OCI-LY7 (cell line): ENCODE measurements at regions not wholly inside any gene's neighbourhood (a gene's known extent, or its start where the extent isn't known, plus 50 kb on each side); places are given as distances from the start of the nearest gene placed in this dataset.

Source experiments
- BruUV-seq: library from RNA; stranded (reverse); fragments of 400-500 nt; replicated peaks from 2 replicates; lab custom pipeline; 2021; lab: Mats Ljungman, UMichigan
- CTCF ChIA-PET: fragments of 300-600 bp; sonication (Branson Sonifier 250); formaldehyde crosslinking; loops from one replicate; lab custom pipeline; 2022; ENCODE audit warnings: antibody characterized with exemption; ENCODE audit not compliant: unreplicated experiment; lab: Charles Lee
- POLR2A ChIA-PET: fragments of 300-600 bp; sonication (Branson Sonifier 250); formaldehyde crosslinking; loops from one replicate; lab custom pipeline; 2022; ENCODE audit warnings: antibody characterized with exemption; lab: Charles Lee
- DNase-seq: peaks from one replicate; pipeline ENCODE4 v3.0.0-alpha.2; 2015; ENCODE audit warnings: low spot score
- H2AFZ ChIP-seq: fragments of 200-600 bp; sonication (generic), shearing (Covaris generic); 2 replicates; pipeline ENCODE4 v1.6.1; 2014; ENCODE audit warnings: mild to moderate bottlenecking, antibody characterized with exemption, low read length, moderate library complexity
- H3K27ac ChIP-seq: fragments of 200-600 bp; sonication (generic); 2 replicates; pipeline ENCODE4 v1.5.1; 2014; ENCODE audit warnings: mixed run types, low read depth, mild to moderate bottlenecking, moderate library complexity, low read length, inconsistent platforms; ENCODE audit not compliant: poor library complexity, severe bottlenecking
- H3K36me3 ChIP-seq: fragments of 200-600 bp; sonication (generic); 2 replicates; pipeline ENCODE4 v1.6.1; 2014; ENCODE audit warnings: mild to moderate bottlenecking, antibody characterized with exemption, low read length, moderate library complexity, mixed read lengths; ENCODE audit not compliant: insufficient read depth
- H3K4me1 ChIP-seq: fragments of 200-600 bp; sonication (generic); 2 replicates; pipeline ENCODE4 v1.5.1; 2014; ENCODE audit warnings: mild to moderate bottlenecking, low read length; ENCODE audit not compliant: insufficient read depth, poor library complexity, severe bottlenecking
- H3K4me2 ChIP-seq: fragments of 200-600 bp; sonication (generic); 2 replicates; pipeline ENCODE4 v1.6.1; 2014; ENCODE audit warnings: mild to moderate bottlenecking, low read length
- H3K4me3 ChIP-seq: fragments of 200-600 bp; sonication (generic); 2 replicates; pipeline ENCODE4 v1.5.1; 2014; ENCODE audit warnings: mild to moderate bottlenecking, low read depth, low read length; ENCODE audit not compliant: poor library complexity, severe bottlenecking
- H3K79me2 ChIP-seq: fragments of 200-600 bp; sonication (generic); 2 replicates; pipeline ENCODE4 v1.6.1; 2016; ENCODE audit warnings: low read depth, mild to moderate bottlenecking, low read length, moderate library complexity, mixed read lengths; ENCODE audit not compliant: insufficient read depth
- H3K9me2 ChIP-seq: fragments of 200-600 bp; sonication (generic); 2 replicates; pipeline ENCODE4 v1.6.1; 2016; ENCODE audit warnings: mild to moderate bottlenecking, low read length, mixed read lengths; ENCODE audit not compliant: insufficient read depth
- H3K9me3 ChIP-seq: fragments of 200-600 bp; sonication (generic); 2 replicates; pipeline ENCODE4 v1.6.1; 2014; ENCODE audit warnings: mild to moderate bottlenecking, mixed run types, low read length, mixed read lengths
- H4K20me1 ChIP-seq: fragments of 200-600 bp; sonication (generic); 2 replicates; pipeline ENCODE4 v1.6.1; 2014; ENCODE audit warnings: mild to moderate bottlenecking, antibody characterized with exemption, low read length, moderate library complexity, mixed read lengths; ENCODE audit not compliant: insufficient read depth
- EZH2phosphoT487 ChIP-seq: fragments of 200-600 bp; sonication (generic); IDR thresholded peaks from 2 replicates; pipeline ENCODE4 v1.6.1; 2018; ENCODE audit warnings: low read depth, borderline replicate concordance, mild to moderate bottlenecking, mixed run types, antibody characterized with exemption, low read length, moderate library complexity, mixed read lengths
- intact Hi-C: fragments of 100-400 bp; cut with micrococcal nuclease; formaldehyde crosslinking; loops from one replicate; pipeline ENCODE4 v1.10.0; 2022; ENCODE audit not compliant: unreplicated experiment
- TF ChIP-seq, protein P1 (sequence below): fragments of 200-600 bp; sonication (generic); conservative IDR thresholded peaks from 2 replicates; pipeline ENCODE4 v1.5.1; 2014; ENCODE audit warnings: mild to moderate bottlenecking, antibody characterized with exemption, low read length, moderate library complexity, mixed read lengths

DNA sequence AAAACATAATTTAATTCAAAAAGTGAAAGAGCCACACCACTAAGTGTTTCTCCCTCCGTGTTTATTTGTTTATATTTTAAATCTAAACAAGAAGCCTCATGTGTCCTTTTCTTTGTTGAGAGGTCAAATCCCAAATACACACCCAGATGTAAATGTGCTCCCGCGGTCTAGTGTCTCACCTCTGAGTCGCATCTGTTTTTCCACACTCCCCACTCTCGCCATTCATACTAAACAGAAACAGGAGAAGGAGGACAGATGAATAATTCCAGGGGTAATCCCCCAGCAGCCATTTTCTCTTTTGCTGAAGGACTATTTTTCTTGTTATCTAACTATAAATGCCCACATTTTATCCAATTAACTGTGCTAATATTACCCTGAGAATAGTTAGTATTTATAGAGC is 361.6 kb upstream of the RIOK2 start:
- no peak overlapping the region for H3K27ac ChIP-seq
- intact Hi-C loops: no loop called here
- H3K79me2 ChIP-seq: no peaks in the 10 kb centered on the region
- no TSS peak for BruUV-seq
- CTCF ChIA-PET: no interaction called here
- H4K20me1 ChIP-seq: no peaks in the 10 kb centered on the region
- no peak overlapping the region for H3K4me3 ChIP-seq
- no peaks in the 10 kb centered on the region for H3K36me3 ChIP-seq
- H3K4me1 ChIP-seq: no peaks in the 10 kb centered on the region
- H3K9me2 ChIP-seq: no peaks in the 10 kb centered on the region
- H3K4me2 ChIP-seq: no peak overlapping the region
- POLR2A ChIA-PET: interaction anchor here (0.6 kb wide), 1 partner anchor 1819 kb away, joined by 4 read pairs; no protein-coding TSS in a partner anchor
- H3K9me3 ChIP-seq: no peaks in the 10 kb centered on the region
- no peak for DNase-seq
- no peak for TF ChIP-seq EZH2phosphoT487
- TF ChIP-seq, protein P1, sequence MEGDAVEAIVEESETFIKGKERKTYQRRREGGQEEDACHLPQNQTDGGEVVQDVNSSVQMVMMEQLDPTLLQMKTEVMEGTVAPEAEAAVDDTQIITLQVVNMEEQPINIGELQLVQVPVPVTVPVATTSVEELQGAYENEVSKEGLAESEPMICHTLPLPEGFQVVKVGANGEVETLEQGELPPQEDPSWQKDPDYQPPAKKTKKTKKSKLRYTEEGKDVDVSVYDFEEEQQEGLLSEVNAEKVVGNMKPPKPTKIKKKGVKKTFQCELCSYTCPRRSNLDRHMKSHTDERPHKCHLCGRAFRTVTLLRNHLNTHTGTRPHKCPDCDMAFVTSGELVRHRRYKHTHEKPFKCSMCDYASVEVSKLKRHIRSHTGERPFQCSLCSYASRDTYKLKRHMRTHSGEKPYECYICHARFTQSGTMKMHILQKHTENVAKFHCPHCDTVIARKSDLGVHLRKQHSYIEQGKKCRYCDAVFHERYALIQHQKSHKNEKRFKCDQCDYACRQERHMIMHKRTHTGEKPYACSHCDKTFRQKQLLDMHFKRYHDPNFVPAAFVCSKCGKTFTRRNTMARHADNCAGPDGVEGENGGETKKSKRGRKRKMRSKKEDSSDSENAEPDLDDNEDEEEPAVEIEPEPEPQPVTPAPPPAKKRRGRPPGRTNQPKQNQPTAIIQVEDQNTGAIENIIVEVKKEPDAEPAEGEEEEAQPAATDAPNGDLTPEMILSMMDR: no peak
- no peak overlapping the region for H2AFZ ChIP-seq

DNA sequence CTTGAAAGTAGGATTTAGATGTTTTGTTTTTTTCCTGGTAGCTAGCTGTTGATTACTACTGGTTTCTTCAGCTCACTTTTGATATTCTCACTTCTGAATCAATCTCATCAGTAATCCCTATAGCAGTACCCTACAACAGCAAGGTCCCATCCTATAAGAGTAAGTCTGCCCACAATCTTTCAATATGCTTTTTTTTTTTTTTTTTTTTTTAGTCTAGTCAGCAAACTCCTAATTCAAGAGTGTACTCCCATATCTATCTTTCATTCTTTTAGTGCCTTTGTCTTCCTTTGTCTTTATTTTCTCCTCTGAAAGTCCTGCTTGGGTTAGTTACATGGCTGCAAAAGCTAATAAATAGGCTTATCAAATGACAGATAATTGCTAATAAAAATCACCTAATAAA is 362.4 kb upstream of the RIOK2 start:
- intact Hi-C loops: no loop called here
- CTCF ChIA-PET: no interaction called here
- Histone ChIP-seq H3K4me3 (no peak overlapping the region), H3K36me3 (no peaks in the 10 kb centered on the region), H2AFZ (no peak overlapping the region), H4K20me1 (no peaks in the 10 kb centered on the region), H3K9me3 (no peaks in the 10 kb centered on the region), H3K9me2 (no peaks in the 10 kb centered on the region), H3K4me2 (no peak overlapping the region), H3K4me1 (no peaks in the 10 kb centered on the region), H3K79me2 (no peaks in the 10 kb centered on the region), H3K27ac (no peak overlapping the region)
- POLR2A ChIA-PET: interaction anchor here (0.6 to 0.7 kb wide), 2 partner anchors 1529 to 1820 kb away, joined by 4 to 5 read pairs; no protein-coding TSS in a partner anchor
- no TSS peak for BruUV-seq
- no peak for DNase-seq
- TF ChIP-seq EZH2phosphoT487: no peak
- TF ChIP-seq, protein P1: no peak

DNA sequence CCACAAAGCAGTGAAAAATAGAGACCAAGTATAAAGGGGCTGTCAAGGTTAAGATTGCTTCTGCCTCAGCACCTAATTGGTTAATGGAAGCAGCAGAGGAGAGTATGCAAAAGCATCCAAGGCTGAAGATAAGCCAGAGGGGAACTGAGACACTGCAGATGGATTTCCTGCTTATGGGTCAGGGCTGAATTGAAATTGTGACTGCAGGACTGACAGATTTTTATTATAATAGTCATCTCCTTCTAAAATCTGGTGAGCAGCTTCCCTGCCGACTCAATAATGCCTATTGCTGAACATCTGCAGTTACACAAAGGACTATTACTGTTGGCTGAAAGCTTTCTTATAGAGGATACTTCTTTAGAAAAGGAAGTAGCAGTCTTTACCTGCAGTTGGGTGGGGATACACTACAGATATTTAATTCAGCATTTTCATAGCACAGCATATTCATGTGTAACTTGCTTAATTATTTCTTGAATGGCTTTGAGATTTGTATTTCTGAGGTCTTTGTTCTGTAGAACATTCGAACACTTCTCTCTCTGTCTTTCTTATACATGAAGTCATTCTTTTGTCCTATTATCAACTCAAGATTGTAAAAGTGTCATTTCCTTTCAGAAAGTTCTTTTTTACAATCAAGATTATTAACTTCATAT is 363.0 kb upstream of the RIOK2 start:
- TF ChIP-seq, protein P1: no peak
- TF ChIP-seq EZH2phosphoT487: no peak
- CTCF ChIA-PET: no interaction called here
- no peaks in the 10 kb centered on the region for H3K79me2 ChIP-seq
- no peak overlapping the region for H3K27ac ChIP-seq
- intact Hi-C loops: no loop called here
- H3K9me2 ChIP-seq: no peaks in the 10 kb centered on the region
- POLR2A ChIA-PET: no interaction called here
- no peak for DNase-seq
- no peaks in the 10 kb centered on the region for H4K20me1 ChIP-seq
- H3K36me3 ChIP-seq: no peaks in the 10 kb centered on the region
- H3K4me2 ChIP-seq: no peak overlapping the region
- no peaks in the 10 kb centered on the region for H3K9me3 ChIP-seq
- BruUV-seq: no TSS peak
- H3K4me3 ChIP-seq: no peak overlapping the region
- H3K4me1 ChIP-seq: no peaks in the 10 kb centered on the region
- H2AFZ ChIP-seq: no peak overlapping the region
